ENCODE measurements at regions not wholly inside any gene's neighbourhood (a gene's known extent, or its start where the extent isn't known, plus 50 kb on each side); places are given as distances from the start of the nearest gene placed in this dataset.
A peak's percentile ranks its signal among the peaks of the same experiment; 100 is the strongest.

GRCh38 chr3:34298653-34299052 lies 500.2 kb downstream of the PDCD6IP start (continued):
- TF ChIP-seq CREB1 (CRISPR knock-in tag; IDR thresholded peaks at IDR 0.05; ENCODE audit: low read depth) (no peak), EZH2 (IDR thresholded peaks at IDR 0.05; ENCODE audit: low read depth, unreplicated experiment) (no peak), ZNF114 (CRISPR knock-in tag; IDR thresholded peaks at IDR 0.05) (no peak), NANOG (IDR thresholded peaks at IDR 0.05; ENCODE audit: borderline replicate concordance) (no peak), STAT1 (IDR thresholded peaks at IDR 0.05; ENCODE audit: unreplicated experiment) (no peak), ZNF331 (CRISPR knock-in tag; IDR thresholded peaks at IDR 0.05; ENCODE audit: low read depth) (no peak), ETS1 (IDR thresholded peaks at IDR 0.05) (no peak), POLR2AphosphoS5 (IDR thresholded peaks at IDR 0.05; ENCODE audit: low read depth) (no peak)

- H3K4me1 Mint-ChIP-seq, result peaks cover 37% of the 10 kb centered on the region
- Histone ChIP-seq H3K4me2 (peak overlapping the region; percentile 40), H3K36me3 (ENCODE audit: insufficient read depth) (no peaks in the 10 kb centered on the region), H3K4me3 (peak overlapping the region; percentile 29; the same call in 1 of the 2 replicates), H3K79me2 (replicated peaks; ENCODE audit: insufficient read depth) (no peaks in the 10 kb centered on the region), H3F3A (replicated peaks; ENCODE audit: low read depth) (no peaks in the 10 kb centered on the region), H3K27ac (ENCODE audit: low read depth) (no peak overlapping the region), H2AFZ (no peak overlapping the region), H3K9me2 (ENCODE audit: insufficient read depth) (no peaks in the 10 kb centered on the region; the same call in 1 of the 2 replicates), H4K20me1 (replicated peaks; ENCODE audit: insufficient read depth) (peaks cover 4% of the 10 kb centered on the region; the same call in 1 of the 2 replicates), H3K27me3 (ENCODE audit: insufficient read depth) (peaks cover 55% of the 10 kb centered on the region), H3K4me1 (ENCODE audit: insufficient read depth) (peaks cover 32% of the 10 kb centered on the region)
- no peak overlapping the region for H3K4me3 Mint-ChIP-seq
- DNase-seq (ENCODE audit: low spot score) (no peak), ATAC-seq (no peak; the same call in 2 of the 3 replicates)
- 0 out of 3 replicates have a peak, but pooled peaks cover 3% of the 10 kb centered on the region for H3K9me3 Mint-ChIP-seq
- peaks cover 5% of the 10 kb centered on the region for H3K27me3 Mint-ChIP-seq (ENCODE audit: insufficient read depth, low read depth, poor library complexity)
- no peak overlapping the region for H3K27ac Mint-ChIP-seq
- no peak for TF ChIP-seq POLR2AphosphoS5 (IDR thresholded peaks at IDR 0.05; ENCODE audit: low read depth)
- TF ChIP-seq CREB1 (CRISPR knock-in tag; IDR thresholded peaks at IDR 0.05; ENCODE audit: low read depth), result no peak
- no peaks in the 10 kb centered on the region for H3K36me3 Mint-ChIP-seq (ENCODE audit: low read depth)
These were observed 502.2 kb downstream of the PDCD6IP start for GRCh38 chr3:34300621-34301020.

DNA sequence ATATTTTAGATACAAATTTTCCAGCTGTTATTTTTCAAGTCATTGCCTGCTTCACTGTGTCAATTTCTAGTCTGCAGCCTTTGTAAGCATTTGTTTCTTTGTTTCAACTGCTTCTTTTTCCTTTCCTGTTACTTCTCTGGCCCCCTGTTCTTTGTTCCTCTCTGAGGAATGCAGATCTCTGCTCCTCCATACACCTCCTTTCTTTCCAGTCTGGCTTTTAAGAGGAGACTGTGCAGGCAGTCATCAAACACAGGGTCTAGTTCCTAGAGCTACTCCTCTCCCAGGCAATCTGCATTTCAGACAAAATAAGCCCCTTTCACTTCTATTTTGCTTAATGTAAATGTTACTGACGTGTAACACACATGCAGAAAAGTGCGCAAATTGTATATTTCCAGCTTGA lies 502.9 kb downstream of the PDCD6IP start:
- Histone ChIP-seq H3K9me2 (ENCODE audit: insufficient read depth) (no peaks in the 10 kb centered on the region; the same call in 1 of the 2 replicates), H3K27ac (ENCODE audit: low read depth) (no peak overlapping the region), H3K36me3 (ENCODE audit: insufficient read depth) (no peaks in the 10 kb centered on the region), H3F3A (replicated peaks; ENCODE audit: low read depth) (no peaks in the 10 kb centered on the region), H3K4me1 (ENCODE audit: insufficient read depth) (peaks cover 32% of the 10 kb centered on the region), H3K27me3 (ENCODE audit: insufficient read depth) (peaks cover 55% of the 10 kb centered on the region), H3K4me3 (0 out of 2 replicates have a peak overlapping the region, but pooled peaks have one; percentile 29), H3K4me2 (peak overlapping the region; percentile 40; the same call in 1 of the 2 replicates), H3K79me2 (replicated peaks; ENCODE audit: insufficient read depth) (no peaks in the 10 kb centered on the region), H2AFZ (no peak overlapping the region), H4K20me1 (replicated peaks; ENCODE audit: insufficient read depth) (peaks cover 4% of the 10 kb centered on the region; the same call in 1 of the 2 replicates)
- Mint-ChIP-seq H3K4me1 (peaks cover 37% of the 10 kb centered on the region), H3K4me3 (no peak overlapping the region), H3K36me3 (ENCODE audit: low read depth) (no peaks in the 10 kb centered on the region), H3K27ac (no peak overlapping the region), H3K9me3 (0 out of 3 replicates have a peak, but pooled peaks cover 3% of the 10 kb centered on the region), H3K27me3 (ENCODE audit: insufficient read depth, low read depth, poor library complexity) (peaks cover 5% of the 10 kb centered on the region)
- DNase-seq (ENCODE audit: low spot score) (peak; percentile 41), ATAC-seq (peak; percentile 77)
- TF ChIP-seq NANOG (IDR thresholded peaks at IDR 0.05; ENCODE audit: borderline replicate concordance), result no peak
- no peak for TF ChIP-seq ZNF114 (CRISPR knock-in tag; IDR thresholded peaks at IDR 0.05)
- TF ChIP-seq CREB1 (CRISPR knock-in tag; IDR thresholded peaks at IDR 0.05; ENCODE audit: low read depth), result no peak
- TF ChIP-seq, protein P1, sequence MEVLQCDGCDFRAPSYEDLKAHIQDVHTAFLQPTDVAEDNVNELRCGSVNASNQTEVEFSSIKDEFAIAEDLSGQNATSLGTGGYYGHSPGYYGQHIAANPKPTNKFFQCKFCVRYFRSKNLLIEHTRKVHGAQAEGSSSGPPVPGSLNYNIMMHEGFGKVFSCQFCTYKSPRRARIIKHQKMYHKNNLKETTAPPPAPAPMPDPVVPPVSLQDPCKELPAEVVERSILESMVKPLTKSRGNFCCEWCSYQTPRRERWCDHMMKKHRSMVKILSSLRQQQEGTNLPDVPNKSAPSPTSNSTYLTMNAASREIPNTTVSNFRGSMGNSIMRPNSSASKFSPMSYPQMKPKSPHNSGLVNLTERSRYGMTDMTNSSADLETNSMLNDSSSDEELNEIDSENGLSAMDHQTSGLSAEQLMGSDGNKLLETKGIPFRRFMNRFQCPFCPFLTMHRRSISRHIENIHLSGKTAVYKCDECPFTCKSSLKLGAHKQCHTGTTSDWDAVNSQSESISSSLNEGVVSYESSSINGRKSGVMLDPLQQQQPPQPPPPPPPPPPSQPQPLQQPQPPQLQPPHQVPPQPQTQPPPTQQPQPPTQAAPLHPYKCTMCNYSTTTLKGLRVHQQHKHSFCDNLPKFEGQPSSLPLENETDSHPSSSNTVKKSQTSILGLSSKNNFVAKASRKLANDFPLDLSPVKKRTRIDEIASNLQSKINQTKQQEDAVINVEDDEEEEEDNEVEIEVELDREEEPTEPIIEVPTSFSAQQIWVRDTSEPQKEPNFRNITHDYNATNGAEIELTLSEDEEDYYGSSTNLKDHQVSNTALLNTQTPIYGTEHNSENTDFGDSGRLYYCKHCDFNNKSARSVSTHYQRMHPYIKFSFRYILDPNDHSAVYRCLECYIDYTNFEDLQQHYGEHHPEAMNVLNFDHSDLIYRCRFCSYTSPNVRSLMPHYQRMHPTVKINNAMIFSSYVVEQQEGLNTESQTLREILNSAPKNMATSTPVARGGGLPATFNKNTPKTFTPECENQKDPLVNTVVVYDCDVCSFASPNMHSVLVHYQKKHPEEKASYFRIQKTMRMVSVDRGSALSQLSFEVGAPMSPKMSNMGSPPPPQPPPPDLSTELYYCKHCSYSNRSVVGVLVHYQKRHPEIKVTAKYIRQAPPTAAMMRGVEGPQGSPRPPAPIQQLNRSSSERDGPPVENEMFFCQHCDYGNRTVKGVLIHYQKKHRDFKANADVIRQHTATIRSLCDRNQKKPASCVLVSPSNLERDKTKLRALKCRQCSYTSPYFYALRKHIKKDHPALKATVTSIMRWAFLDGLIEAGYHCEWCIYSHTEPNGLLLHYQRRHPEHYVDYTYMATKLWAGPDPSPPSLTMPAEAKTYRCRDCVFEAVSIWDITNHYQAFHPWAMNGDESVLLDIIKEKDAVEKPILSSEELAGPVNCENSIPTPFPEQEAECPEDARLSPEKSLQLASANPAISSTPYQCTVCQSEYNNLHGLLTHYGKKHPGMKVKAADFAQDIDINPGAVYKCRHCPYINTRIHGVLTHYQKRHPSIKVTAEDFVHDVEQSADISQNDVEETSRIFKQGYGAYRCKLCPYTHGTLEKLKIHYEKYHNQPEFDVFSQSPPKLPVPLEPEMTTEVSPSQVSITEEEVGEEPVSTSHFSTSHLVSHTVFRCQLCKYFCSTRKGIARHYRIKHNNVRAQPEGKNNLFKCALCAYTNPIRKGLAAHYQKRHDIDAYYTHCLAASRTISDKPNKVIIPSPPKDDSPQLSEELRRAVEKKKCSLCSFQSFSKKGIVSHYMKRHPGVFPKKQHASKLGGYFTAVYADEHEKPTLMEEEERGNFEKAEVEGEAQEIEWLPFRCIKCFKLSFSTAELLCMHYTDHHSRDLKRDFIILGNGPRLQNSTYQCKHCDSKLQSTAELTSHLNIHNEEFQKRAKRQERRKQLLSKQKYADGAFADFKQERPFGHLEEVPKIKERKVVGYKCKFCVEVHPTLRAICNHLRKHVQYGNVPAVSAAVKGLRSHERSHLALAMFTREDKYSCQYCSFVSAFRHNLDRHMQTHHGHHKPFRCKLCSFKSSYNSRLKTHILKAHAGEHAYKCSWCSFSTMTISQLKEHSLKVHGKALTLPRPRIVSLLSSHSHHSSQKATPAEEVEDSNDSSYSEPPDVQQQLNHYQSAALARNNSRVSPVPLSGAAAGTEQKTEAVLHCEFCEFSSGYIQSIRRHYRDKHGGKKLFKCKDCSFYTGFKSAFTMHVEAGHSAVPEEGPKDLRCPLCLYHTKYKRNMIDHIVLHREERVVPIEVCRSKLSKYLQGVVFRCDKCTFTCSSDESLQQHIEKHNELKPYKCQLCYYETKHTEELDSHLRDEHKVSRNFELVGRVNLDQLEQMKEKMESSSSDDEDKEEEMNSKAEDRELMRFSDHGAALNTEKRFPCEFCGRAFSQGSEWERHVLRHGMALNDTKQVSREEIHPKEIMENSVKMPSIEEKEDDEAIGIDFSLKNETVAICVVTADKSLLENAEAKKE (CRISPR knock-in tag; IDR thresholded peaks at IDR 0.05), result no peak
- TF ChIP-seq ETS1 (IDR thresholded peaks at IDR 0.05), result no peak
- no peak for TF ChIP-seq EZH2phosphoT487 (IDR thresholded peaks at IDR 0.05; ENCODE audit: unreplicated experiment)
- no peak for TF ChIP-seq JUNB (IDR thresholded peaks at IDR 0.05; ENCODE audit: unreplicated experiment)
- no peak for TF ChIP-seq POLR2AphosphoS5 (IDR thresholded peaks at IDR 0.05; ENCODE audit: low read depth)
- no peak for TF ChIP-seq STAT1 (IDR thresholded peaks at IDR 0.05; ENCODE audit: unreplicated experiment)
- TF ChIP-seq ZNF331 (CRISPR knock-in tag; IDR thresholded peaks at IDR 0.05; ENCODE audit: low read depth), result no peak

All from GM23338 (cell line).